HG02610 (cell line): ENCODE measurements at regions not wholly inside any gene's neighbourhood (a gene's known extent, or its start where the extent isn't known, plus 50 kb on each side); places are given as distances from the start of the nearest gene placed in this dataset.

Source experiments
- ATAC-seq: cut with Tn5 transposase; IDR thresholded peaks from one replicate; pipeline ENCODE4 v1.9.1; 2021; ENCODE audit warnings: mild to moderate bottlenecking, moderate library complexity; ENCODE audit not compliant: unreplicated experiment

DNA sequence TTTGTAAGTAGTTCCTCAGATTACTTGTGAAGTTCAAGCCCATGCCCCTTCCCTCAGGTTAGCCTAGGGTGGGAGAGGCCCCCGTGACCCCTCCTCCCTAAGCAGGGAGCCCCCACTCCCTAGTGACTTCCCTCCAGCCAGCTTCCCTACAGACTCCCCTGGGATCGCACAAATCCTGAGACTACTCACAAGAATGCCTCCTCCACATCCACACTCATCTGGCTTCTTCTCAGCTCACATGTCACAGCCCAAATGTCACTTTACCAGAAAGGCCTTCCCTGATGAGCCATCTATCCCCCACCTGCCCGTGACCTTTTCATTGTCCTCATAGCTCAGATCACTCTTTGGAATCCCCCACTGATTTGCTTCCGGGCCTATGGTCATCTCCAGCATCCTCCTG lies 96.7 kb upstream of the ARAP3 start:
- no peak for ATAC-seq

DNA sequence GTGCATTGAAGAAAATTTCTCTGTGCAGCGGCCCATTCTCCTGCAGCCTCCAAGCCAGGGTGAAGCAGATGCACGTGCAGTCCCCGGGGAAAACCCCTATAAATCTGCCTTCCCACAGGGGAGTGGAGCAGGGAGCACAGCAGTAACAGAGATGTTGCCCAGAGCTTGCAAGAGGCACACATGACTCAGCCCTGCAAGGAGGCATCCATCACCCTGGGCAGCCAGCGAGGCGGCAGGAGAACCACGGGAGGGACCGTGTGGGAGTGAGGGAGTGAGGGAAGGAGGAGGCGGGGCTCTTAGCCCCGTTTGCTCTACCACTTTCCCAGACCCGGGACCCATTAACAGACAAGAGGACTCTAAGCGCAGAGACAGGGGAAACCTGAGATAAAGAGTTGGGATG lies 96.2 kb upstream of the ARAP3 start:
- ATAC-seq, result no peak

DNA sequence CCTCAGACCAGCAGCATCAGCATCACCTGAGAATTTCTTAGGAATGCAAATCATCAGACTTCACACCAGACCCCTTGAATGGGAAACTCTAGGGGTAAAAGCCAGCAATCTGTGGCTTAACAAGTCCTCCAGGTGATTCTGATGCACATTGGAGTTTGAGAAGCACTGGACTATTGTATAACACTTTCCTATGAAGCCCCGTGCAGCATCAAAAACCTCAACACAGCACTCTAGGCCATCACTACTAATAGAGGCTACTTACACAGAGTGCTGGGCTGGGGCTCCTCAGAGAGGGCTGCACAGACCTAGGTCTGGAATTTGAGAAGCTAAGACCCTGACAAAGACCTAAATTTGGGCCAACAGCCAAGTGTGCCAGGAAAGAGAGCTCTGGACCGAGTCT lies 95.7 kb upstream of the ARAP3 start:
- ATAC-seq, result no peak

DNA sequence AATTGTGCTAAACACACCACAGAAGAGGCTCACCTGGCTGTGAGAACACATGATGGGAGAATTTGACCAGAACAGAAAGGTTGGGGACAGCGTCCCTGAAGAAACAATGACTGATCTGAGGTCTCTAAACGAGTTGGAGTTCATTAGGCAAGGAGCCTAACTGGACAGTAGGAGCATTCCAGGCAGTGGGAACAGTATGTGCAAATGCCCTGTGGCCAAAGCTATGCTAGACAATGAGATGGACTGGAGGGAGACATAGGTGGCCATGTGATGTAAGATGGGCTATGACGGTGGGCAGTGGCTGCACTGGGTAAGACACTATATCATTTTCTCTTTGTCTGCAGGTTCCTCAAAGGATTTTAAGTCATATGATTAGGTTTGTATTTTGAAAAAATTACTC lies 95.1 kb upstream of the ARAP3 start:
- no peak for ATAC-seq

DNA sequence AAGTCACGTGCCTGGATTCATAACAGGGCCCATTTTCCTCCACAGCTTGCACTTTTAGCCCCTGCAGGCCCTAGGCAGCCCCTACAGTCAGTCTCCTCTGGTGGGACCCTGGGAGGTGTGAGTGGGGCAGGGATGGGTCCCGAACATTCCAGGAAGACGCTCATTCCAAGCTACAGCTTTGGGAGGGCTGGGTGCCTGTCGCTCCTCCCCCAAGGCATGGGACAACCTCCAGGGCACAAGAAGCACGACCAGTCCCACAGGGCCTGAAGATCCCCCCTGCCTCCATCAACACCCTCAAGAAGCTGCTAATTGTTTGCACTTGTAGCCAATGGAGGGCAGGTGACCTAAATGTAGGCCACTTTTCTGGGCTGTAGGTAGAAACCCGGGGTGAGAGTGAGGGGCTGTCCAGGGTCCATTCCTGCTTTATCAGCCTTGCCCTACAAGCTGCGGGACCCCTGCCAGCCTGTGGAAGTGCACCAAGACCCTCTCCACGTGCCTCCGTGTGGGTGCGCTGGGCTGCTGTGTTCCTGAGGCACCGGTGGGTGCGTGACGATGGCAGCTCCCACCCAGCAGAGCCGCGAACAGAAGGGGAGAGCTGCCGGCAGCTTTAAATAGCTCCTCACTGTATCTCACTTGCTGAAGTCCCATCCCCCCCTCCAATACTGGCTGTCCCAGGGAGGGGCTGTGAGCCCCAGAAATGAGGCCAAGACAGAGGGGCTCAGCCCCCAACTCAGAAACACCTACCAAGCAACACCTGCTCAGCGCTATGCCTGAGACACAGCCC lies 91.9 kb upstream of the ARAP3 start:
- no peak for ATAC-seq

DNA sequence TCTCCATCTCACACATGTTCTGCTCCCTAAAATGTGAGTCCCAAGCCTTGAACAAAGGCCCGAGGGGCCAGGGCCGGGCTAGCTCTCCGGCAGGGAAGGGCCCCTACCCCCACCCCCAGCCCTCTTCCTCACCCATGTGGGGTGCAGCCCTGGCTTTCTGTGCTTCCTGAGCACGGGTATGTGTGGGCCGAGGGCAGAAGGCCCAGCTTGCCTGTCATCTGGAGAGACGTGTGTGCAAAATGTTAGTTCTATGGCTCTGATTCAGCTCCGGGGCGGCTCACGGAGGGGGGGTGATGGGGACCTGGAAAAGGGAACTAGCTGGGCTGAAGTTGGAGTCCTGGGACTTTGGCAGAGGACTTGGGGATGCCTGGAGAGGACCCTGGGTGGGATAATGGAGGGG lies 90.3 kb upstream of the ARAP3 start:
- ATAC-seq, result no peak

DNA sequence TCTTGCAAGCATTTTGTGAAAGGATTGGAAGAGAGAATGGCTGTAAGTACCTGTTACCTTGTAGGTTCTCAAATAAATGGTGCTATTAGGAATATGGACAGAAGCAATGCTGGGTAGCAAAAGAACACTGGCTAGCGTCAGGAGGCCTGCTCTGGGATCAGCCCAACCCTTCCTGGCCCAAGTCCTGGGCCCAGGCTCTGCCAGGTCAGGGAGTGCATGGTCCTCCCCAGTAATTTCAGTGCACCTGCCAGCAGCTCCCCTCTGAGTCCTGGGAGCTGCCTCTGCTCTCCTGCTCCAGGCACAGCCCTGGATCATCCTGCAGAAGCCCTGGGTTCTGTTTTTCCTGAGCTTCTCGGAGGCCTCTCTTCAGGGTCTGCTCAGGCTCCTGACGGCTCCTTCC lies 89.5 kb upstream of the ARAP3 start:
- no peak for ATAC-seq

DNA sequence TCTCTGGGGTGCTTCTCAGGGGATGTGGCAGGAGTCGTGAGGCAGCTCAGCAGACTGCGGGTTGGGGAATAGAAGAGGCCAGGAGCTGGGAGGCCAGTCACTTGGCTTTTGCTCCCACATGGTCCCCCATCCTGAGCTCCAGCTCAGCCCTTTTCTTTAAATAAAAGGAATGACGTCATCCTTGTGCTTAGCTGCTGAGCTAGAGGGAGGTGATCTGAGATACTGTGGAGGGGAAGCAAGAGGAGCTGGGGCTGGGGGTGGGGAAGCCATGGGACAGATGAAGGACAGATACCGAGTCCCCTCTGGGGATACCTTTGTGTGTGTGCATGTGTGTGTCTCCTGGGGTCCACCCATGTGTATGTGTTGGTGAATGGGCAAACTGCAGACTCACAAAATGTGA lies 89.0 kb upstream of the ARAP3 start:
- ATAC-seq, result no peak

DNA sequence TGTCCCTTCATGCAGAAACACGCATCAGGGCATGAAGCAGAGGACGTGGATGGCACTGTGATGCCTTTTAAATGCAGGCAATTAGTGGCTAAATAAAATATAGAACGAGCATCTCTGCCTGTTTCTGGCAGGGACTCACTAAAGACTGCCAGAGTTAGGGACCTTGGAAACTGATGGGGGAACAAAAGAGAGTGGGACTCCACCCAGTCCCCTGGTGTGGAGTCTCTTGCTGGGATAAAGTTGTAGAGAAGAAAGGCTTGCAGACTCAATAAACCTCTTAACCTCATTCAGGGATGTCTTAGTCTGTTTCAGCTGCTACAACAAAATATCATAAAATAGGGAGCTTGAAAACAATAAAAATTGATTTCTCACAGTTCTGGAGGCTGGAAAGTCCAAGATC lies 87.6 kb upstream of the ARAP3 start:
- no peak for ATAC-seq

DNA sequence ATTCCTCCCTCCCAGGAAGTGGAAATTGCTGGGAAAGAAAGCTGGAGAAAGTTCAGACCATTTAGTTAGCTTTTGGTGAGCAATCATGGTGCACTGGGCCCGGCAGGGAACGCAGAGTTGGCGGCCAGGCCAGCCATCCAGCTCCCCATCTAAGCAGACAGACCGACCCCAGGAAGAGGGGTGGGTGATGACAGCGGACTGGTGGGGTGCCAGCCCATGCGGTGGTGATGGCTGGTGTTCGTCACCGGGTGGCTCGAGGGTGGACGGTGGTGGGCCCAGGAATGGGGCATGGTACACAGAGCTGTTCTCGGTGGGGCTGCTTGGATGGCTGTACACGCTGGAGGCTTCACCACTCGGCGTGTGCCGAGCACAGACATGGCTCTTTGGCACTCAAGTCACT lies 85.6 kb upstream of the ARAP3 start:
- ATAC-seq, result no peak

DNA sequence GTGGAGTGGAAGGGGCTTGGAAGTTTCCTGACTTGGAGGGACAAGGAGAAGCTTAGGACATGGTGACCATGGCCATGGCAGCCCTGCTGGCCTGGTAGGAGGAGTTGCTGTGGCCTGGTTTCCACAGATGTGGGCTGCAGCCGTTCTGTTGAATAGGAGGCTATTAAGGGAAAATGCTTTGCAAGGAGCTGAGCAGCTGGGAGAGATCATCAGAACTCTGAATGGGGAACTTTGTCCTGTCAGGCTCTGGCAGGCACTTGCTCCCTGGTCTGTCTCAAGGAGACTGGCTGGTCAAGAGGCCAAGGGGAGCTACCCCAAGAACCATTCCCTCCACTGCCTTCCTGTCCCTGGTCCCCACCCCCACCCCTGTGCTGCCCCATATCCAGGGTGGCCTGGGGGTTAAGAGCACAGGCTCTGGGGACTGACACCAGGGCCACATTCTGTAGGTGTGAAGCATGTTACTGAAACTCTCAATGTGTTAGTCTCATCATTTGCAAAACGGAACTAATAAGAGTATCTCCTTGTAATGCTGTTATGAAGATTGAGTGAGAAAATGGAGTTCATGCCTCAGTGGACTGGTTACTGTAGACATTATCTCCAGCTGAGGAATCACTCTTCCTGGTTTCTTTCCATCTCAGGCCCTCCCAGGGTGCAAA lies 84.0 kb upstream of the ARAP3 start:
- no peak for ATAC-seq

DNA sequence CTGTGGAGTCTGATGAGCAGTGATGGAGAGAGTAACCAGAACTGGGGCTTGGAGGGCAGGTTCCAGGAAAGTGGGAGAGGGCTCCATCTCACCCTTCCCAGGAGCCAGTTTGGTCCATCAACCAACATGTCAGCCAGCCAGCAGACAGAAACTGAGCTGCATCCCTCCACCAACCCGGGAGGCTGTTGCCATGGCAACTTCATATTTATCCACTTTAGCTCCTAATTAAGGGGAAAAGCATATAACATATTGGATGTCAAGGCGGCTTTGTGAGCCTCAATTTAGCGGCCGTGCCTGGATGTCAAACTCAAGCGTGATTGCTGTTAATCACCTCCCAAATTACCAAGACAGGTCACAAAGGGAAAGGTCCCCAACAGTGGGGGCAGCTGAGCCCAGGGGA lies 81.5 kb upstream of the ARAP3 start:
- ATAC-seq, result no peak

DNA sequence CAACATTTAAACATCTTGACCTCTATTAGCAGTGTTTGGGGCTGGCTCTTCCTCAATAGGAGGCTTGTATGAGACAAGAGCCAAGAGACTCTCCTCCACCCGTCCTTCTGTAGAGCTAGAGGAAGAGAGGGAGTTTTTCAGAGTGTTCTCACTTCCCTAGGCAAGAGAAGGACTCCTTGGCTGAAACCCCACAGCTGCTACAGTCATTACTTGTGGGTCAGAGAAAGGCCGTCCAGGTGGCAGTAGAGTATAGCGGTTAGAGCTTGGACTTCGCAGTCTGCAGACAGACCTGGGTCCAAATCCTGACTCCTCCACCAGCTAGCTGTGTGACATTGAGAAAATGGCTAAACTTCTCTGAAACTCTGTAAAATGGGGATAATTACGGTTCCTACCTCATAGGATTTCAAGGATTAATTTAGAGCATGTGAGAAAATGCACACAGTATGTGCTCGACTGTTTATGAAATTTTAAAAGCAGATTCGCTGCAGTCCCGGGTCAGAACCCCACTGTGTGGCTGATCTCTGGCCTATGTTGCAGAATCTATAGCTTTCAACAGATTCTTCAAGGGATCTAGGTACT lies 80.8 kb upstream of the ARAP3 start:
- ATAC-seq, result peak; percentile 59

DNA sequence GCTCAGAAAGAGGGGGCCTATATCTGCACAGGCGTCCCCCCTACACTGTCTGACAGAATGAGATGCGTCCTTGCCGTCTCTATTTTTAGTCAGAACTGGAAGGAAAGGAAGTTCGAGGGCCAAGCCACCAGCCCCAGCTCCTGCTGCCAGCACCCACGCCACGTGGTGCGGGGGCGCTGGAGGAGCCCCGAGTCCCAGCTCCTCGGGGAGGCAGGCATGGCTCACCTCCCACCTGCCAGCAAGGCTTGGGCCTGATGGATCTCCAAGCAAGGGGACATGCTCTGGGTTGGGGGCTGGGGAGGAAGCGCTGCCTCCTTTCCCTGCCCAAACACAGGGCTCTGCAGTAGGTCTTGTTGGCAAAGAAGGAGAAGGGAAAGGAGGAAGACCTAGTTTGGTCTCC lies 80.3 kb upstream of the ARAP3 start:
- ATAC-seq, result no peak

DNA sequence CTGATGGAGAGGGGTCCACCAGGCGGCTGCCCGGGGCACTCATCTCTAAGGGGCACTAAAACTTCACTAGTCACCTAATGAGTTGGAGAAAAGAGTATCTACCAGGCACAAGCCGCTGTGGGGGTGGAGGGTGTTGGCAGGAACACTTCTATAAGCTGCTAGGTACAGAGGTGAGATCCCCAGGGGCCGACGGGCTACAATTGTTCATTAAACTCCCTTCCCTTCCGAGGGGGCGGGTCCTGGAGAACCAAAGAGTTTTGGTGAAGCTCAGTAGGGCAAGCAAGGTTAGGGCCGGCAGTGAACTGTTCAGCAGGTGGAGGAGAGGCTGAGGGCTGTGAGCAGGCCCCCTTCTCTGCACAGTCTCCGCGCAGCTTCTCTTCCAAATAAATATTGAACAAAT lies 78.7 kb upstream of the ARAP3 start:
- no peak for ATAC-seq

DNA sequence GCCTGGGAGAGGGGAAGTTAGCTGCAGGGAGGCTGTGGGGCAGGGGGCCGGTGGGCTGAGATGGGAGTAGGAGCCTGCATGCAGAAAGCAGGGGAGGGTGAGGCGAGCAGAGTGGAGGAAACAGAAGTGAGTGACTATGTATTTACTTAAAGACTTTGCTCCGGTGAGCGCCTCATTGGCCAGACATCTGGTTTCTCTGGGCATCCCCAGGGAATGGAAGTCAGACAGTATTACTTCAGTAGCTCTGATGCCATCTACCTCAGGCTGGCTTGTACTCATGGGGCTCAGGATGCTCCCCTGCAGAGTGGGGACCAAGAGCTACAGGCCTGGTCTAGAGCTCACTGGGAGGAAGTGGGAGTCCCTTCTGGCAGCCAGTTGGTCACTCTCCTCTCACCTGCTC lies 78.2 kb upstream of the ARAP3 start:
- ATAC-seq, result no peak

DNA sequence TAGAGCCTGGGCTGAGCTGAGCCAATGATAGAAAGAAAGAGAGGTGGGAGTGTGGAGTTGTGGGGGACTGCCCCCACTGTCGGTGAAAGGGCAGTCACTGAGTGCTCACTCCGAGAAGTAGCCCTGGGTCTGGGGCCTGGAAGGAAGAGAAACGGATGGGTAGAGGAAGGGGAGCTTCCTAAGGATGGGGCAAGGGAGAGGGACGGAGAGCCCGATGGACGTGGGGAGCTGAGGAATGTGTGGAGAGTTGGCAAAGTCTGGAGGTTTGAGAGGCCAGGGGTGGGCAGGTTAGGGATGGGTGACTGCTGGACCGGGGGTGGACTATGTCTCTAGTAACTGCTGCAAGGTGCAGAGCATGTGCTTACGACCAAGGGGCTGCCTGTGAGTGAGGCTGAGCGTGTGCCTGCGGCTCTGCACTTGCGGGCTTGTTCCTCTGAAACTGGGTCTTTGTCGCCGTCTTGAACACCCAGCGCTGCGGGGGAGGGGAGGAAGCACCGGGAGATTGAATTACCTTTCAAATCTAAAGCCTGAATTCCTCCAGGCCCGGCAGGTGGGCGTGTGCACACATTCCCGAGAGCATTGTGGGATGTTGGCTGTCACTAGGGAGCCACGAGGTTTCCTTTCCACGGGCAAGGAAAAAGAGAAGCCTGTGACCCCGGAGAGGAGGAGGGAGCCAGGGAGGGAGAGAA lies 76.4 kb upstream of the ARAP3 start:
- ATAC-seq, result no peak

DNA sequence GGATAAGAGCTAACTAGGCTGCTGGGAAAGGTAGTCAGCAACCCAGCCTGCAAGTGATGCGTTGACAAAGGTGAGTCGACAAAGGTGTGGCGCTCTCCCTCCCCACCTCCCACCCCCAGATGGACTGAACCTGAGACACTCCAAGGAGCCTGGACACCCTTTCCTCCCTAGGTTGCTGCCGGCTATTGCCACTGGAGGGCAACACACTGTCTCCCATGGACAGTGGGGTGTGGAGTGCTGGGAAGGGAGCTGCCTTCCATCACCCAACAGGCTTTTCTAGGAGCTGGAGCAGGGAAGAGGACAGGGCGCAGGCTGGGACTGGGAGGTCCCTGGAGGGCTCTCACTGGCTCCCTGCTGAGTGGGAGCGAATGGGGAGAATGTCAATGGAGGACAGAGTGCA lies 75.4 kb upstream of the ARAP3 start:
- no peak for ATAC-seq

DNA sequence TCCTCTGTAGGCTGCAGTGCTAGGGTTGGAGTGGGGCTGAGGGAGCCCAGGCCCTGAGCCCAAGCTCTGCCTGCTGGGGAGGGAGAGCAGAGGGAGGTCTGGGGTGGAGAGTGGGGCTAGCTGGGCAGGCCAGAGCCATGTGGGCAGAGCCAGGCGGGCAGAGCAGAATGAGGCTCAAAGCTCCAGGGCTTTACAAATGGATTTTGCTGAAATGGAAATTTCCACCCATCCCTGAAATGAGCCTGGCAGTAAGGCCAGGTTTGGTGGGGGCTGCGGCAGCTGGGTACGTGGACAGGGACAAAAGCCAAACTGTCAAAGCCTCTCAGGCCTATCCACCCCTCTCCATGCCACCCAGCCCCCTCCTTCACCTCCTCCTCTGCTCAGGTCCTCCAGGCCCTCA lies 74.2 kb upstream of the ARAP3 start:
- ATAC-seq, result no peak

DNA sequence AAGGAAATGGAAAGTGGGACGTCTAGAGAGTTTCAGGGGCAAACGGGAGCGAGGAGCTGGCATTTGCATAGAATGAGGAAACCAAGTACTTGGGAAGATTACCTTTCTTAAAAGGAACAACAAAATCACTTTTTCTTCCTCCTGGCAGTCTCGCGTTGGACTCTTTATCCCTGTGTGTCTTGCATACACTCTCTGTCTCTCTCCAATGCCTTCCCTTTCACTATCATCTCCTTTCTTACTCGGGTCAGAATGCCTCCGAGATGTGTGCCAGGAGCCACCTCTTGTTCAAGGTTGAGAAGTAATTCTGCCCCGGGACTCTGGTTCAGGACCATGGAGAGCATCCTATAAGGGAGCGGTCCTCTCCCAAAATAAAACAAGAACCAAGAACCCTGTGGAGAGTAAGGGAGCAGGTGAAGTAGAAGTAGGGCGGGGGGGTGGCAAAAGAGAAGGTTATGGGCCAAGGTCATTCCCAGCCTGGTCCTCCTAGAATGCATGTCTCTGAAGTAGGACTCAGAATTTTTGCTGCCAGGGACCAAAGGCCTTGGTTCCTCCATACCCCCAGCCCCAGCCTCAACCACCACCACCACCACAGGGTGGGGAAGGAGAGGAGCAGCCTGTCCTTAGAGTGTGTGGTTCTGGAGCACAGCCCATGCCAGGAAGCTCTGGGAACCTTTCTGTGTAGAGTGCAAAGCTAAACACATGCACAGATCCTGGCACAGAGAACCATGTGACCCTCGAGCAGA lies 72.1 kb upstream of the ARAP3 start:
- no peak for ATAC-seq
